GM19467 (cell line): ENCODE measurements at regions not wholly inside any gene's neighbourhood (a gene's known extent, or its start where the extent isn't known, plus 50 kb on each side); places are given as distances from the start of the nearest gene placed in this dataset.
"Not testable (repeated sequence)": the region's sequence is repeated elsewhere in the genome, so short reads cannot be mapped to it uniquely, and the experiment has no call there.

Experiments used
- ATAC-seq: cut with Tn5 transposase; IDR thresholded peaks from one replicate; pipeline ENCODE4 v1.9.1; 2021; ENCODE audit warnings: mild to moderate bottlenecking, moderate library complexity; ENCODE audit not compliant: unreplicated experiment

DNA sequence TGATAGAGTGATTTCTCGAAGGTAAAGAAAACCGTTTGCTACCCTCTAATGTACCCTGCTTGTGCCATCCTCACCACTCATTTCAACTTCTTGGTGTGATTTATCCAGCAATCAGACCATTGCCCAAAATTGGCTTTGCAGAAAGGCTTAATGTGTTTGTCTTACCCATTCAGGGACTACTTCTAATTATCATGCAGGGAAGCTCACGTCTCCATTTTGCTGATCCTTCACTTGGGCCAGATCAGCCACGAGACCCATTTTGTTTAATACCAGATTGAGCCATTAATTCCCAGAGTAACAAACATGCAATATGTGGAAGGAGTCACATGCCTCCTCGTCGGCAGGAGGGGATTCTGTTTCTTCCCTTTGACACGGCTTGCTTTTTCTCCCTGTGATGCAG, 51.1 kb upstream of the CRY1 start:
- no peak for ATAC-seq

DNA sequence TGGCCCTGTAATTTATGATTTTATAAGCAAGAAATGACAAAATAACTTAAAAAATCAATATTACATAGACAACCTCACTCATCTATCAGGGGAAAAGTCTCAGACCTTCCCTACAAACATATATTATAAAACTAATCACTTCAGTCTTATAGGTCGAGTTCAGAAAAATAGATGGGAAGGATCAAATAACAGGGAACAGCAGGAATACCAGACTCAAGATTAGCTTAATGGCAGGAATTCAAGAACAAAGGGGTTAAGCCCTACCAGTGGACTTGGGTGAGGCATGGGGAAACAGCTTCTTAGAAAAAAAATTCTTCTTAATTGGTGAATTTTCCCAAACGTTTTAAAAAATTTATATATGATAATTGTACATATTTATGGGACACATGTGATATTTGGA, 51.6 kb upstream of the CRY1 start:
- no peak for ATAC-seq

DNA sequence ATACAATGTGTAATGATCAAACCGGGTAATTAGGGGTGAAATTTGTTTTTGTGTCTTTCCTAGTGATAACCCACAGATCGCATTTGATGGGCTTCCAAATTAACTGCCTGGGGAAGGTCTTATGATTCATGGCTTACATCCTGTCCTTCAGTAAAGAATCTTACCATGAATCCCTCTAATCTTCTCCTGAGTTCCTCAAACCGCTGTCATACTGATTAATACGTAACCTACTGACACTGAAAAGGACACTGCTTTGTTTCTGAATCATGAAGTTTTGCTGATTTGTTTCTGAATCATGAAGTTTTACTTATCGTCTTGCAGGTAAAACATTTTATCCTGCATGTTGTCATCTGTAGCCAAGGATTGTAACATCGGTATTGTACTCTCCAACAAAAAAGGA, 52.0 kb upstream of the CRY1 start:
- ATAC-seq, result no peak

DNA sequence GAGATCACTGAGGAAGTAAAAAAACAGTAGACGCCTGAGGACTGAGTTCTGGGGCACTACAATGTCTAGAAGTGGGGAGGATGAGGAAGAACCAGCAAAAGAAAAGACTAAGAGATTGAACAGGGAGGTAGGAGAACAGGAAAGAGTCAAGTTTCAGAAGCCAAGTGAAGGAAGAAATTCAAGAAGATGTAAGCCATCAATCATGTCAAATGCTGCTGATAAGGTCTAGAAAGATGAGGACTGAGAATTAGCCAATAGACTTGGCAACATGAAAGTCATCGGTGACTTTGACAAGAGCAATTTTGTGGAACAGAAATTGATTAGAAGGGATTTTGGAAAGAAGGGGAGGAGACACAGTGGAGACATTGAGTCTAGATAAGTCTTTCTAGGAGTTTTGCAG, 54.8 kb upstream of the CRY1 start:
- ATAC-seq, result no peak

DNA sequence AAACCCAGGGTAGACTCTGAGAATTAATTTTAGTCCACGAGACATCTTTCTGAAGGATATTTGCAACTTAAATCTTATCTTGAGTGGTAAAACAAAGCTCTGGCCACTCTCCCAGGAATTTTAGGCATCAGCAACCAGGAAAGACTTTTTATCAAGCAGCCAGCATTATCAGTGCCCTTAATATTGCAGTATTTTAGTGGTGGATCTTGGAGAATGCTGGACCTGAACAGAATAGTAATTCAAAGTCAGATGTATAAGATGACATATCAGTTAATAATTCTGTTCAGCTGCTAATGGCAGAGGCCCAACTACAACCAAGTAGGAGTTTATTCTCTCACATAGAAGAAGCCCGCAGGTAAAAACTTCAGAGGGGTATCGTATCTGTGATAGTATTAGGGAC, 59.0 kb upstream of the CRY1 start:
- no peak for ATAC-seq

DNA sequence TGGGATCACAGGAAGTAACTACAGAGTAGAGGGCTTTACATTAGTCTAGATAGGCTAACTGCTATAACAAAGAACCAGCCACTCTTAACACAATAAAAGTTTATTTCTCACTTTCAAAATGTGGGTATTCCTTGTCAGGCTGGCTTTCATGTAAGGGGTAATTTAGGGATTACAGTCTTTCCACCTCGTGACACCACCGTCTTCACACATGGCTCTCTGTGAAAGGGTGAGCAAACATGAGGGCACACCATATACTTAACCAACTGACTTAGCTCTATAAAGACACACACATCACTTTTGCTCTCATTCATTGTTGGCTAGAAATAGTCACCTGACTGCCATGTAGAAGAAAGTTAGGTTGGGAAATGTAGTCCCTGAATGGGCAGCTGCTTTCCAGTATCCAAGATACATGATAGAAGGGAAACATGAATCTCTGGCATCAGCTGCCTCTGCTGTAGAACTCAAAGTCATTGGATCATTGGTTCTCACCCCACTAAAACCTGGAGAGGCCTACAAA, 66.1 kb upstream of the CRY1 start:
- ATAC-seq, result no peak

DNA sequence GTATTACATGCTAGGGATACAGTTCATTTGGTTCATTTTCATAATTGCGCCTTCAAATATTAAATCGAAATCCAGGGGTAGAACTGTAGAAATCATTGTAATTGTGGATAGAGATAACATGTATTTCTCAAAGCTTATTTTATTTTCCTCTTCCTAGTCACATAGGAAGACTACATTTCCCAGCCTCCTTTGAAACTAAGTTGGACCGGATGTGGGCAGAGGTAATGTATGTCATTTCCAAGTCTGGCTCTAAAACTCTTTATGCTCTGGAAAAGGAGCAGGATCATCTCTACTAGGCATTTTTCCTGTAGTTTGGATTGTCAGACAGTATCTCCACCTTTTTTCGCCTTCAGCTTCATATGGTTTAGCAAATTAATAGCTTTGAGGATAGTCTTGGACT, 70.1 kb upstream of the CRY1 start:
- ATAC-seq, result no peak

DNA sequence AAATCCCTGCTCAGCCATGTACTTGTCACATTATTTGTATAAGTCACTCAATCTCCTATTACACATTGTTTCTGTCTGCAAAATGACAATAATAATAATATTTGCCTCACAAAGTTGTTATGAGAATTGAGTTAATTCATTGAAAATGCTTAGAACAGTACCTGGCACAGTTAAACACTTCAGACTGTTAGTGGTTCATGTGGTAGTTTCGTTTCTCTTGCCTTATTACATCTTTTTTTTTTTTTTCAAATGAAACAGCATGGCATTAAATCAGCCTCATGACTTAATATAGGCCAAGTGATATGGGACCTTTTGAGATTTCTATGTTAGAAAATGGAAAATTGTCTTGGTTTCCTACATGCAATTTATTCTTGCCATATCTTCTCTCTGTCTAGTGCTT, 71.0 kb upstream of the CRY1 start:
- ATAC-seq, result no peak

DNA sequence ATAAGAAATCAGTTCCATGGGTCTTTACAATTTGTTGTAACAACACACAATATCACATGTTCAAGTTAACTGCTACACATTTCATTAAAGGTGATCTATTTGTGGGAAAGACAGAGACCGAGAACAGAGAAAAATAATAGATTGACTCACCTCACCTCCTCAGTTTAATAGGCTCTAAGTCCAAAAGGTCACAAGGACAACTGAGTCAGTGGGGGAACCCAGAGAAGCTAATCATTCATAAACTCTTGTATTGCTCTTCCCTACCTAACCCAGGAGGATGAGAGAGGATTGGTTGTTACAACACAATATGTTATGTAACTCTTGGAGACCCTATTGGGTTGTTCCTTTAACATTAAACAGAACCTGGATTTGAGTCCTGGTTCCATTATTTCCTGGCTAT, 72.2 kb upstream of the CRY1 start:
- ATAC-seq, result no peak

DNA sequence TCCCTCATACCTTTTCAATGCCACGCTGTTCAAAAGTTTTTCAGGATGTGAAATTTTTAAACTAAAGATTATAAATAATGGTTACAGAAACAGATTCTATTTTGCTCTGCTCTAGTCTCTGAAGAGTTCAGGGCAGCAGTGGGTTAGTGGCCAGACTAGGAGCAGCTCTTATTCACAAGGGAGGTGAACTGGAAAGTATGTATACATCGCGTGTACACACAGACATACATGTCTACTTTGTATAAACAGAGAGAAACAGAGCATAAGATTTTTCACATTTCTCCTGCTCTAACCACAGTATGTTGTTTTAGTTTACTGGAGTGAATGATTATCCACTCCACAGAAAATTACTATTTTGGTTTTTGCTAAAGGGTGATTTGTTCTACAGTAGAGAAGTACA, 74.4 kb upstream of the CRY1 start:
- ATAC-seq, result no peak

DNA sequence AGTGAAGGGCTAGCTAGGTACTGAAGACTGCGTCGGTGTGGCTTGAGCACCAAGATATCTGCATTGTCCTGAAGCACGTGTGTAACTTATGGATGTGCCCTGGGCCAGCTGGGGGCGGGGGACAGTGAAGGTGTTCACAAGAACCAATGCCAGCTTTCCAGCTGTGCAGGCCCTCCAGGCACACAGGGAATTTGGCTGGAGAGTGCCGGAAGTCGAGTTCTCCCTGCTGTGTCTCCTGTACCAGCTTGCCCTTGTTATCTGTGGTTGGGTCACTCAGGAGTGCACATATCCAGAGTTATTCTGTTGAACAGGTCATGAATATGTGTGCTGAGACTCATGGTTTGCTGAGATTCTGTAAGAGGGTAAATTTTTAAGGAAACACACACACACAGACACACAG, 75.9 kb upstream of the CRY1 start:
- no peak for ATAC-seq

DNA sequence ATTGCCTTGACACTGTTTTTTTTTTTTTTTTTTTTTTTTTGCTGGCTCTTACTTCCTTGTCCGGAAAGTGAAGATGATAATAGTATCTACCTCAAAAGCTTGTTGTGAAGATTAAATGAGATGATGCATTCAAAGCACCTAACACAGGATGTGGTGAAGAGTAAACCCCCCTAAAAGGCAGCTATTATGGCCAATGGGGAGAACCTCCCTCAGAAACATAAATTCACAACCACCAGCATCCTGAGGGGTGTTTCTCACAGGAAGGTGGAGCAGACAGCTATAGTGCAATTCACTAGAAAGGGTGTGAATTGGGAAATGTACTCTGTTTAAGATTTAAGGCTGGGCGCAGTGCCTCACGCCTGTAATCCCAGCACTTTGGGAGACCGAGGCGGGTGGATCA, 85.4 kb upstream of the CRY1 start:
- no peak for ATAC-seq

DNA sequence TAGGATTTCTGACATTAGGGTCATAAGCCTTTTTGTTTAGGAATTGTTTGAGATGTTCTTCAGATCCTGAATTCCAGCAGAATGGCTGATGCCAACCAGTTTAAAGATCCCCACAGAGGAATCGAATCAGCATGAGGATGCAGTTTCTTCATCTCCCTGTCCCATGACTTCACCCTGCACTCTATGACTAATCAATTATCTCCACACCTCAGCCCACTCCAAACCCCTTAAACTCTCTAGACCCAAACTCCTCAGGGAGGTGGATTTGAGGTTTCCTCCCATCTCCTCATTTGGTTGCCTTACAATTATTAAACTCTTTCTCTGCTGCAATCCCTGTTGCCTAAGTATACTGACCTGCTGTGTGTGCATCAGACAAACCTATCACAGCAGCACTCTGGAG, 86.5 kb upstream of the CRY1 start:
- no peak for ATAC-seq

DNA sequence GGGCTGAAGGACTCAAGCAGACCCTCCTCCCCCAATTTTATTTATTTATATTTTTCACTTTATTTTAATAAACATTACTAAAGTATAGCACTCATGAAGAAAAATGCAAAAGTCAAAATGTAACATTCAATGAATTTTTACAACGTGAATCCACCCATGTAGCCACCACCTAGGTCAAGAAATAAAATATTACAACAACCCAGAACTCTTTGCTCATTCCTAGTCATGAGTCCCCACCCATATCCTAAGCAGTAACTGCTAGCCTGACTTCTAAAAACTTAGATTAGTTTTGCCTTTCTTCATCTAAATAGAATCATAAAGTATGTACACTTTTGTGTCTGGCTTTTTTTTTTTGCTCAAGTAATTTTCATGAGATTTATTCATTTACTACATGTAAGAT, 86.9 kb upstream of the CRY1 start:
- ATAC-seq, result no peak

DNA sequence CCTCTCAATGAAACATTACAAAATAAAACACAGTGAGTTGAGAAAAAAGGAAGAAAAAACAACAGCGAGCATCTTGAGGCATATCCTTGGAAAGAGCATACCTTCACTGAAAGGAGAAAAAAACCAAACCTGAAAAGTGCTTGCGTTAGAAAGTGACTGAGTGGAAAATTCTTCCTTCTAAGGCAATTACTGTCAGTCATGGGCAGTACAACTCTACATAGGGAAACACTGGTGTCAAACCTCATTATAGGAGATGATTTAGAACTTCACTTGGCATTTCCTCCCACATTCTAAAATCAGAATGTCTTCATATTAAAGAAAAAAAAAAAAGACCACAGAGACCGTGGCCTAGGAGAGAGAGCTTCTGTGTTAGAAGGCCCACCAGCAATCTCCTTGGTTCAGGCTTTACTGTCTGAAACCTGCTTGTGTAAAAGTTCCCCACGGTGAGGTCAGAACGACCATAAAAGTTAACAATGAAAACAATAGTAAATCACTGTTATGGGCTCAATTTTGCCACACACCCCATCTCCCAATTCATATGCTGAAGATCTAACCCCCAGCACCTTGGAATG, 91.1 kb upstream of the CRY1 start:
- ATAC-seq, result no peak

DNA sequence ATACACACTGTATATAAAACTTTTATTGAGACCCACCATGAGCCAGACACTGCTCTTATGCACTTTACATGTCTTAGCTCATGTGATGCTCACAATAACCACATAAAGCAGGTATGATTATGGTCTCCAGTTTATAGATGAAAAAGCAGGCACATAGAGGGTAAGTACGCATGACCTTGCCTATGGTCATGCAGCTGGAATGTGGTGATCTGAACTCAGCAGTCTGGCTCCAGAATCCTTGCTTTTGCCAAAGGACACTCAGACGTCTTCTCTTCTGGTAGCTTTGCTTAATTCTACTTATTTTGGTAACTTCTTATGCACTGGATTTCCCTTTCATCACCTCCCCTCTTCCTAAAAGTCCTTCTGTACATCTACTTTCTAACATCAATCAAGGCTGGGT, 103.3 kb upstream of the CRY1 start:
- no peak for ATAC-seq

DNA sequence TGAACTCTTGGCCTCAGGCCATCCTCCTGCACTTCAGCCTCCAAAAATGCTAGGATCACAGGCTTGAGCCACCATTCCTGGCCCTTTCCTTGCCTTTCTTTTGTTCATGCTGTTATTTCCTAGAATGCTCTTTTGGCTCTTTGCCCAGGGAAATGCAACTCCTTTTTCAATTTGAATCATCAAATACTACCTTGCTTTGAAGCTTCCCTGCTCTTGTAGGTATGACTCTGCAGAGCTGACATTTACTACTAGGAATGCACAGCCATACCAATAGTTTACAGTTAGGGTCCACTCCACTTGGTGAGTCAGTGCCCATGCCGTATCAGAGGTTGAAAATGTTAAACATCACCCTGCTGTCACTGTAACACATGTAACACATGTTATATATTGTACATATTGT, 107.0 kb upstream of the CRY1 start:
- ATAC-seq, result no peak

DNA sequence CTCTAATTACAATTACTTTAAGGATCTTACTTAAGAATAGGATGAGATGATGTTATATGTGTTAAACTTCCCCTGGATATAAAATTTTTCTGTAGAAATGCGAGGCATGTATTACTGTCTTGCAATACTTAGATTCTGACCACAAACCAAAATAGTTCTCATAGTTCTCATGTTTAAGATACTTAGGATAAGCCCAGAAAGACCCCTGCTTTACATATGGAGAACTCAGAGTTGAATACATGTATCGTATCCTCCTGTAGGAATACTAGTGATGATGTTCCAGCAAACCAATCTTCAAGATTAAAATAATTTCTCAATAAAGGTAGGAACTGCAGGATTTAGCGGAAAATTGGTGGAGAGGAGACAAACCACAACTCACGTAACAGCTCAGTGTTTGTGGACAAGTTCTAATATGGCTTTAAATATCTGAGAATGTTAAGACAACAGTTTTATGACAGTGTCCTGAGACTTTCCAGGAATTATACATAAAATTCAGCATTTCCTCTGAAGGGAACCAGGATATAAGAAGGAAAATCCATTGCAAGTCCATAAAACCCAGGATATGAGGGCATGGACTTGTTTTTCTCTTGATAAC, 114.7 kb upstream of the CRY1 start:
- ATAC-seq, result no peak

DNA sequence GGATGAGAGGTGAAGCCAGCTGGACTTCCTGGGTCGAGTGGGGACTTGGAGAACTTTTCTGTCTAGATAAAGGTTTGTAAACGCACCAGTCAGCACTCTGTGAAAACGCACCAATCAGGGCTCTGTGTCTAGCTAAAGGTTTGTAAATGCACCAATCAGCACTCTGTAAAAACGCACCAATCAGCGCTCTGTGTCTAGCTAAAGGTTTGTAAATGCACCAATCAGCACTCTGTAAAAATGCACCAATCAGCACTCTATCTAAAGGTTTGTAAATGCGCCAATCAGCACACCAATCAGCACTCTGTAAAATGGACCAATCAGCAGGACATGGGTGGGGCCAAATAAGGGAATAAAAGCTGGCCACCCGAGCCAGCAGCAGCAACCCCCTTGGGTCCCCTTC, 116.4 kb upstream of the CRY1 start:
- ATAC-seq, result not testable (repeated sequence)

DNA sequence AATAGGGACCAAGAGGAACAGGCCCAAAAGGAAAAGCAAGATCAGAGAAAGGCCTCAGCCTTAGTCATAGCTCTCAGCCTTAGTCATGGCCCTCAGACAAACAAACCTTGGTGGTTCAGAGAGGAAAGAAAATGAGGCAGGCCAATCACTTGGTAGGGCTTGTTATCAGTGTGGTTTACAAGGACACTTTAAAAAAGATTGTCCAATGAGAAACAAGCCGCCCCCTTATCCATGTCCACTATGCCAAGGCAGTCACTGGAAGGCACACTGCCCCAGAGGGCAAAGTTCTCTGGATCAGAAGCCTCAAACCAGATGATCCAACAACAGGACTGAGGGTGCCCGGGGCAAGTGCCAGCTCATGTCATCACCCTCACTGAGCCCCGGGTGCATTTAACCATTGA, 121.0 kb upstream of the CRY1 start:
- not testable (repeated sequence) for ATAC-seq

DNA sequence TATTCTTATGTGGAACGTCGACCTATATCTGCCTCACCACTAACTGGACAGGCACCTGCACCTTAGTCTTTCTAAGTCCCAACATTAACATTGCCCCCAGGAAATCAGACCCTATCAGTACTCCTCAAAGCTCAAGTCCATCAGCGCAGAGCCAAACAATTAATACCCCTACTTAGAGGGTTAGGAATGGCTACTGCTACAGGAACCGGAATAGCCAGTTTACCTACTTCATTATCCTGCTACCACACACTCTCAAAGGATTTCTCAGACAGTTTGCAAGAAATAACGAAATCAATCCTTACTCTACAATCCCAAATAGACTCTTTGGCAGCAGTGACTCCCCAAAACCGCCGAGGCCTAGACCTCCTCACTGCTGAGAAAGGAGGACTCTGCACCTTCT, 123.1 kb upstream of the CRY1 start:
- ATAC-seq, result not testable (repeated sequence)

DNA sequence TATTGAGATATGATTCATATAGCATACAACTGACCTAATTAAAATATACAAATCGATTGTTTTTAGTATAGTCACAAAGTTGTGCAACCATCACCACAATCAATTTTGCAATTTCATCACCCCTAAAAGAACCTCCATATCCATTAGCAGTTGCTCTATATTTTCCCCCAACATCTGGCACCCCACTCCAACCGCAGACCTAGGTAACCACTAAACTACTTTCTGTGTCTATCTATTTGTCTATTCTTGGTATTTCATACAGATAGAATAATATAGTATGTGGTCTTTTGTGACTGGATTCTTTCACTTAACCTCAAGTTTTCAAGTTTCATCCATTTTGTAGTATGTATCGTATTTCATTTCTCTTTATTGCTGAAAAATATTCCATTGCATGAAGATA, 126.0 kb upstream of the CRY1 start:
- ATAC-seq, result no peak

DNA sequence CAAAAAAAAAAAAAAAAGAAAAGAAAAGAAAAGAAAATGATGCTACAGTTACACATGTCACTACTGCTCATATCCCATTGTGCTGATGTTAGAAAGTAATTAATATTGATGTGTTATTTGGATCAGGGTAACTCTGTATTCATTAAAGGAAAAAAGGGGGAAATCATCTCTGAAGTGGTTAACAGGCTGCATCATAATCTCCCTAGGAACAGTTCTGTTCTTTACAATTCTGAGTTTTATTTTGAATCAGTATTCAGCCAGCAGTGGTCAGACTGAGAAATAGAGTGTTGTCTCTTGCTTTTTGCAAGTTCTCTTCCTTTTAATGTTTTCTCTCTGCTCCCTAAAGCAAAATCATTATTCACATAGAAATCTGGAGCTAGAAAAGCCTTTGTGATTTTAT, 128.6 kb upstream of the CRY1 start:
- no peak for ATAC-seq
